SK-N-MC (cell line): ENCODE measurements at regions not wholly inside any gene's neighbourhood (a gene's known extent, or its start where the extent isn't known, plus 50 kb on each side); places are given as distances from the start of the nearest gene placed in this dataset.

Experiments used
- EZH2 ChIP-seq: fragments of 200-600 bp; sonication (generic); IDR thresholded peaks from one replicate; pipeline ENCODE4 v1.6.1; 2017; ENCODE audit warnings: antibody characterized with exemption
- FOXP2 ChIP-seq: optimal IDR thresholded peaks from 2 replicates; pipeline ENCODE3; 2011; ENCODE audit warnings: mild to moderate bottlenecking, moderate library complexity; ENCODE audit not compliant: insufficient read depth; ENCODE audit errors: extremely low read length, control extremely low read depth
- POLR2AphosphoS5 ChIP-seq: IDR thresholded peaks from 2 replicates; pipeline ENCODE4 v1.6.1; 2012; ENCODE audit warnings: mild to moderate bottlenecking, low read depth, low read length, borderline replicate concordance

GRCh38 chr14:61218157-61218556, 63.0 kb downstream of the TMEM30B start:
- TF ChIP-seq EZH2 = no peak
- no peak for TF ChIP-seq FOXP2
- no peak for TF ChIP-seq POLR2AphosphoS5
